ENCODE measurements at regions not wholly inside any gene's neighbourhood (a gene's known extent, or its start where the extent isn't known, plus 50 kb on each side); places are given as distances from the start of the nearest gene placed in this dataset.

- no peak for TF ChIP-seq CTCF (IDR thresholded peaks at IDR 0.05; ENCODE audit: borderline replicate concordance, insufficient read depth, low read depth, low read length)
- H3K4me3 ChIP-seq (ENCODE audit: low read depth, low read length) = no peak overlapping the region
Measured at GRCh38 chr1:79539001-79539400, 532.5 kb upstream of the ADGRL4 start.

GRCh38 chr1:79532555-79532954 is 526.0 kb upstream of the ADGRL4 start:
- TF ChIP-seq CTCF (IDR thresholded peaks at IDR 0.05; ENCODE audit: borderline replicate concordance, insufficient read depth, low read depth, low read length) = no peak

GRCh38 chr1:79531790-79532189 is 525.3 kb upstream of the ADGRL4 start:
- no peak overlapping the region for H3K4me3 ChIP-seq (ENCODE audit: low read depth, low read length)
- TF ChIP-seq CTCF (IDR thresholded peaks at IDR 0.05; ENCODE audit: borderline replicate concordance, insufficient read depth, low read depth, low read length) = no peak

More at GRCh38 chr1:79532555-79532954, 526.0 kb upstream of the ADGRL4 start:
- H3K4me3 ChIP-seq (ENCODE audit: low read depth, low read length) = no peak overlapping the region

- H3K4me3 ChIP-seq (ENCODE audit: low read depth, low read length) = no peak overlapping the region
- no peak for TF ChIP-seq CTCF (IDR thresholded peaks at IDR 0.05; ENCODE audit: borderline replicate concordance, insufficient read depth, low read depth, low read length)
Measured at GRCh38 chr1:79530476-79530875, 523.9 kb upstream of the ADGRL4 start.

- TF ChIP-seq CTCF (IDR thresholded peaks at IDR 0.05; ENCODE audit: borderline replicate concordance, insufficient read depth, low read depth, low read length) = no peak
Measured at GRCh38 chr1:79530055-79530454, 523.5 kb upstream of the ADGRL4 start.

GRCh38 chr1:79524126-79524525 is 517.6 kb upstream of the ADGRL4 start:
- H3K4me3 ChIP-seq (ENCODE audit: low read depth, low read length) = no peak overlapping the region
- TF ChIP-seq CTCF (IDR thresholded peaks at IDR 0.05; ENCODE audit: borderline replicate concordance, insufficient read depth, low read depth, low read length) = no peak

More at GRCh38 chr1:79530055-79530454, 523.5 kb upstream of the ADGRL4 start:
- no peak overlapping the region for H3K4me3 ChIP-seq (ENCODE audit: low read depth, low read length)

GRCh38 chr1:79519084-79519760 is 512.7 kb upstream of the ADGRL4 start:
- TF ChIP-seq CTCF (IDR thresholded peaks at IDR 0.05; ENCODE audit: borderline replicate concordance, insufficient read depth, low read depth, low read length) = no peak
- H3K4me3 ChIP-seq (ENCODE audit: low read depth, low read length) = no peak overlapping the region

Measured in GM12875 (cell line).